ENCODE measurements at regions not wholly inside any gene's neighbourhood (a gene's known extent, or its start where the extent isn't known, plus 50 kb on each side); places are given as distances from the start of the nearest gene placed in this dataset.

DNA sequence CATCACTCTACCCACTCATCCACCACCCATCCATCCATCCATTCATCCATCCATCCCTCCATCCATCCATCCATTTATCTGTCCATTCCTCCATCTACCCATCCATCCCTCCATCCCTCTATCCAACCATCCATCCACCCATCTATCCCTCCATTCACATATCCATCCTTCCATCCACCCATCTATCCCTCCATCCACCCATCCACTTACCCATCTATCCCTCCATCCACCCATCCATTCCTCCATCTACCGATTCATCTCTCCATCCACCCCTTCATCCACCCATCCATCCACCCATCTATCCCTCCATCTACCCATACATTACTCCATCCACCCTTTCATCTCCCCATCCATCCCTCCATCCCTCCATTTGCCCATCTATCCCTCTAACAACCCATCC lies 239.6 kb upstream of the SHH start:
- Histone ChIP-seq H3K79me2 (ENCODE audit: control insufficient read depth, low read length) (no peaks in the 10 kb centered on the region), H3K36me3 (ENCODE audit: control insufficient read depth, low read length) (no peaks in the 10 kb centered on the region), H3F3A (ENCODE audit: control insufficient read depth, insufficient read depth) (no peaks in the 10 kb centered on the region), H3K4me3 (ENCODE audit: low read length) (no peak overlapping the region), H4K20me1 (ENCODE audit: control insufficient read depth, insufficient read depth, low read depth, low read length) (no peaks in the 10 kb centered on the region), H3K27ac (ENCODE audit: low read depth, low read length) (no peak overlapping the region), H3K4me2 (ENCODE audit: low read length) (no peak overlapping the region), H3K4me1 (ENCODE audit: control insufficient read depth, low read length) (no peaks in the 10 kb centered on the region), H3K9me3 (ENCODE audit: control insufficient read depth, insufficient read depth, low read length) (no peaks in the 10 kb centered on the region), H3K27me3 (ENCODE audit: control insufficient read depth, low read length) (no peaks in the 10 kb centered on the region), H3K9me2 (replicated peaks; ENCODE audit: control insufficient read depth, low read length) (no peaks in the 10 kb centered on the region)
- TF ChIP-seq, protein P1, sequence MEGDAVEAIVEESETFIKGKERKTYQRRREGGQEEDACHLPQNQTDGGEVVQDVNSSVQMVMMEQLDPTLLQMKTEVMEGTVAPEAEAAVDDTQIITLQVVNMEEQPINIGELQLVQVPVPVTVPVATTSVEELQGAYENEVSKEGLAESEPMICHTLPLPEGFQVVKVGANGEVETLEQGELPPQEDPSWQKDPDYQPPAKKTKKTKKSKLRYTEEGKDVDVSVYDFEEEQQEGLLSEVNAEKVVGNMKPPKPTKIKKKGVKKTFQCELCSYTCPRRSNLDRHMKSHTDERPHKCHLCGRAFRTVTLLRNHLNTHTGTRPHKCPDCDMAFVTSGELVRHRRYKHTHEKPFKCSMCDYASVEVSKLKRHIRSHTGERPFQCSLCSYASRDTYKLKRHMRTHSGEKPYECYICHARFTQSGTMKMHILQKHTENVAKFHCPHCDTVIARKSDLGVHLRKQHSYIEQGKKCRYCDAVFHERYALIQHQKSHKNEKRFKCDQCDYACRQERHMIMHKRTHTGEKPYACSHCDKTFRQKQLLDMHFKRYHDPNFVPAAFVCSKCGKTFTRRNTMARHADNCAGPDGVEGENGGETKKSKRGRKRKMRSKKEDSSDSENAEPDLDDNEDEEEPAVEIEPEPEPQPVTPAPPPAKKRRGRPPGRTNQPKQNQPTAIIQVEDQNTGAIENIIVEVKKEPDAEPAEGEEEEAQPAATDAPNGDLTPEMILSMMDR (IDR thresholded peaks at IDR 0.05; ENCODE audit: low read depth, low read length, poor library complexity, severe bottlenecking): no peak
- TF ChIP-seq EZH2phosphoT487 (IDR thresholded peaks at IDR 0.05; ENCODE audit: borderline replicate concordance, low read length): no peak

DNA sequence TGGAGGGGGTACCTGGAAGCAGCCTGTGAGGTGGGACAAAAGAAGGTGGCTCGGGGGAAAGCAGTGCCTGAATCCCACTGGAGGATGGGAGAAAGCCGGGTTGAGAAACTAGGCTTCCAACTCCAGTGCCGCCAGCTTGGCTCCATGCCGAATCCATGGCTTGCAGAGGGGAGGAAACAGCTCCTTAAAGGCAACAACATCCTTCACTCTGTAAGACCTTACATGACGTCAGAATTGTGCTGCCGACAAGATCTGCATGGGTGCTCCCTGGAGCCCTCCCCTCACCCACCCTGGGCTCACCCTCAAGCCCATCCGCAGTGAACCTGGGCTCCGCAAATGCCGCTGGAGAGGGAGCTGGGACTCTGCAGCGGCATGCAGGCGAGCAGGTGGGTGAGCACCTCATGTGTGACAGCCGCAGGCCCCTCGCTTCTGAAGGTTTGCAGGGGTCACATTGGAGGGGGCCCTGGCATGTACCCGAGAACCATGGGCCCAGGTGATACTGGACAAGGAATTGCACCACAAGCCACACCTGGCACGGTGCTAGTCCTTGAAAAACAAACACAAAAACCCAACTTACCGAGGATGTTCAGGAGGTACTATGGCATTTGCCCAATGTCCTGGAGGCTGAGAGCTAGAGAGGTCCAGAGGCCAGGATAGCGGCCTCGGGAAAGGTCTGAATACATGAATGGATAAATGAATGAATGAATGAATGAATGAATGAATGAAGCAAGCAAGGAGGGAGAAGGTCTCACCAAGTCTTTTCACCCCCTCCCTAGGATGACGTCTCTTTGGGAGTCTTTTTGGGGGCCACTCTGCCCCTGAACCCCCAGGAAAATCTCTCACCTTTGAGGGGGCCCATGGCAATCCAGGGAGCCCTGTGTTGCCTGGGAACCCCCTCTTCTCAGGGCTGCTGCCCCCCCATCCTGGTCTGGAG lies 238.6 kb upstream of the SHH start:
- Histone ChIP-seq H3K9me2 (replicated peaks; ENCODE audit: control insufficient read depth, low read length) (no peaks in the 10 kb centered on the region), H3K27me3 (ENCODE audit: control insufficient read depth, low read length) (no peaks in the 10 kb centered on the region), H3K4me2 (ENCODE audit: low read length) (no peak overlapping the region), H3K27ac (ENCODE audit: low read depth, low read length) (no peak overlapping the region), H3K4me1 (ENCODE audit: control insufficient read depth, low read length) (no peaks in the 10 kb centered on the region), H3K36me3 (ENCODE audit: control insufficient read depth, low read length) (no peaks in the 10 kb centered on the region), H3F3A (ENCODE audit: control insufficient read depth, insufficient read depth) (no peaks in the 10 kb centered on the region), H3K79me2 (ENCODE audit: control insufficient read depth, low read length) (no peaks in the 10 kb centered on the region), H3K9me3 (ENCODE audit: control insufficient read depth, insufficient read depth, low read length) (no peaks in the 10 kb centered on the region), H4K20me1 (ENCODE audit: control insufficient read depth, insufficient read depth, low read depth, low read length) (no peaks in the 10 kb centered on the region), H3K4me3 (ENCODE audit: low read length) (no peak overlapping the region)
- TF ChIP-seq, protein P1 (IDR thresholded peaks at IDR 0.05; ENCODE audit: low read depth, low read length, poor library complexity, severe bottlenecking): no peak
- TF ChIP-seq EZH2phosphoT487 (IDR thresholded peaks at IDR 0.05; ENCODE audit: borderline replicate concordance, low read length): no peak

DNA sequence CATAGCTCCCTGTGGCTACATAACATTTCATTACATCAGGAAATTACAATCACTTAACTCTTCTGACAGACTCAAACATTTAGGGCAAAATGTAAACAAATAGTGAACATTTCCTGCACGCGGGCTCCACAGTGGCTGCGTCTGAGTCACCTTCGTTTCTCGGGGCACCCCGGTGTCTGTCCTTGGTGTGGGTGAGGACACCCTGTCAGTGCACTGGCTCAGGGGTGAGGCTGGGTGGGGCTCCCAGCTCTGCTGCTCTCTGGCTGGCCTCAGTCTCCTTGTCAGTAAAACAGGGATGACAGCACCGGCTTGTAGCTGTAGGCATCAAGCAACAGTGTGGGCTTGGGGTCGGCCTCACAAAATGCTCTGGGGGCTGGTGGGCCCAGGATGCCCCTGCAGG lies 237.1 kb upstream of the SHH start:
- Histone ChIP-seq H3K4me2 (ENCODE audit: low read length) (no peak overlapping the region), H3K4me3 (ENCODE audit: low read length) (no peak overlapping the region), H3F3A (ENCODE audit: control insufficient read depth, insufficient read depth) (no peaks in the 10 kb centered on the region)

More for the DNA sequence above, 237.1 kb upstream of the SHH start:
- Histone ChIP-seq H3K9me3 (ENCODE audit: control insufficient read depth, insufficient read depth, low read length) (no peaks in the 10 kb centered on the region), H4K20me1 (ENCODE audit: control insufficient read depth, insufficient read depth, low read depth, low read length) (no peaks in the 10 kb centered on the region), H3K9me2 (replicated peaks; ENCODE audit: control insufficient read depth, low read length) (no peaks in the 10 kb centered on the region), H3K27me3 (ENCODE audit: control insufficient read depth, low read length) (no peaks in the 10 kb centered on the region), H3K36me3 (ENCODE audit: control insufficient read depth, low read length) (no peaks in the 10 kb centered on the region), H3K79me2 (ENCODE audit: control insufficient read depth, low read length) (no peaks in the 10 kb centered on the region), H3K27ac (ENCODE audit: low read depth, low read length) (no peak overlapping the region), H3K4me1 (ENCODE audit: control insufficient read depth, low read length) (no peaks in the 10 kb centered on the region)
- TF ChIP-seq EZH2phosphoT487 (IDR thresholded peaks at IDR 0.05; ENCODE audit: borderline replicate concordance, low read length): no peak
- TF ChIP-seq, protein P1 (IDR thresholded peaks at IDR 0.05; ENCODE audit: low read depth, low read length, poor library complexity, severe bottlenecking): no peak

Measured in DOHH2 (cell line).